GM23338 (cell line): ENCODE measurements at regions not wholly inside any gene's neighbourhood (a gene's known extent, or its start where the extent isn't known, plus 50 kb on each side); places are given as distances from the start of the nearest gene placed in this dataset.

Experiments used
- ATAC-seq: fragments of 200-7000 bp; cut with Tn5 transposase; 3 replicates; pipeline ENCODE4 v1.9.1; 2020
- DNase-seq: peaks from one replicate; pipeline ENCODE4 v3.0.0-alpha.2; 2015; ENCODE audit warnings: low spot score
- H2AFZ ChIP-seq: fragments of 200-600 bp; sonication (generic); 2 replicates; pipeline ENCODE4 v1.8.0; 2016; ENCODE audit warnings: antibody characterized with exemption, mild to moderate bottlenecking, moderate library complexity
- H3F3A ChIP-seq: fragments of 200-600 bp; sonication (generic); replicated peaks from 2 replicates; pipeline ENCODE4 v1.8.0; 2017; ENCODE audit warnings: antibody characterized with exemption, mixed run types, low read depth
- H3K27ac ChIP-seq: fragments of 200-600 bp; sonication (generic); 2 replicates; pipeline ENCODE4 v1.6.1; 2016; ENCODE audit warnings: low read depth
- H3K27me3 ChIP-seq: fragments of 200-600 bp; sonication (generic); 2 replicates; pipeline ENCODE4 v1.8.0; 2016; ENCODE audit warnings: mild to moderate bottlenecking, mixed run types, moderate library complexity; ENCODE audit not compliant: insufficient read depth
- H3K36me3 ChIP-seq: fragments of 200-600 bp; sonication (generic); 2 replicates; pipeline ENCODE4 v1.8.0; 2016; ENCODE audit warnings: mild to moderate bottlenecking; ENCODE audit not compliant: insufficient read depth
- H3K4me1 ChIP-seq: fragments of 200-600 bp; sonication (generic); 2 replicates; pipeline ENCODE4 v1.8.0; 2016; ENCODE audit warnings: mild to moderate bottlenecking, moderate library complexity; ENCODE audit not compliant: insufficient read depth
- H3K4me2 ChIP-seq: fragments of 200-600 bp; sonication (generic); 2 replicates; pipeline ENCODE4 v1.7.1; 2017; ENCODE audit warnings: mixed run types
- H3K4me3 ChIP-seq: fragments of 200-600 bp; sonication (generic); 2 replicates; pipeline ENCODE4 v1.6.1; 2016; ENCODE audit warnings: mixed run types
- H3K79me2 ChIP-seq: fragments of 200-600 bp; sonication (generic); replicated peaks from 2 replicates; pipeline ENCODE4 v1.8.0; 2017; ENCODE audit warnings: mild to moderate bottlenecking; ENCODE audit not compliant: insufficient read depth
- H3K9me2 ChIP-seq: fragments of 200-600 bp; sonication (generic); 2 replicates; pipeline ENCODE4 v1.8.0; 2017; ENCODE audit not compliant: insufficient read depth
- H4K20me1 ChIP-seq: fragments of 200-600 bp; sonication (generic); replicated peaks from 2 replicates; pipeline ENCODE4 v1.8.0; 2017; ENCODE audit warnings: mild to moderate bottlenecking; ENCODE audit not compliant: insufficient read depth
- H3K27ac Mint-ChIP-seq: 2 replicates; pipeline ENCODE4 v1.8.0; 2020; ENCODE audit warnings: inconsistent platforms, mild to moderate bottlenecking, moderate library complexity, mixed read lengths
- H3K27me3 Mint-ChIP-seq: 3 replicates; pipeline ENCODE4 v1.8.0; 2022; ENCODE audit warnings: low read depth, mild to moderate bottlenecking, moderate library complexity, mixed read lengths, inconsistent platforms; ENCODE audit not compliant: insufficient read depth, poor library complexity
- H3K36me3 Mint-ChIP-seq: 3 replicates; pipeline ENCODE4 v1.8.0; 2021; ENCODE audit warnings: low read depth, mild to moderate bottlenecking, inconsistent platforms, moderate library complexity, mixed read lengths
- H3K4me1 Mint-ChIP-seq: 3 replicates; pipeline ENCODE4 v1.8.0; 2020; ENCODE audit warnings: mild to moderate bottlenecking, inconsistent platforms, mixed read lengths
- H3K4me3 Mint-ChIP-seq: 3 replicates; pipeline ENCODE4 v1.8.0; 2021; ENCODE audit warnings: moderate library complexity, mild to moderate bottlenecking, inconsistent platforms, mixed read lengths
- H3K9me3 Mint-ChIP-seq: 3 replicates; pipeline ENCODE4 v1.8.0; 2020; ENCODE audit warnings: moderate library complexity, mild to moderate bottlenecking, inconsistent platforms, mixed read lengths
- CREB1 ChIP-seq: fragments of 250-450 bp; sonication (Bioruptor Pico); IDR thresholded peaks from 2 replicates; pipeline ENCODE4 v1.5.0; 2020; ENCODE audit warnings: low read depth, mild to moderate bottlenecking, moderate library complexity
- CTCF ChIP-seq, 2 experiments: fragments of 200-600 bp in 1 of 2; sonication (generic) in 1 of 2; conservative IDR thresholded peaks; 2 replicates each; pipeline versions ENCODE4 v1.5.1 to v1.6.1; 2016 to 2017; ENCODE audit warnings: antibody characterized with exemption in 2 of 2, low read depth in 2 of 2, mild to moderate bottlenecking in 2 of 2, moderate library complexity in 1 of 2
- ETS1 ChIP-seq: IDR thresholded peaks from 2 replicates; pipeline ENCODE4 v1.6.1; 2016; ENCODE audit warnings: antibody characterized with exemption
- EZH2 ChIP-seq: fragments of 200-600 bp; sonication (generic); IDR thresholded peaks from one replicate; pipeline ENCODE4 v1.8.0; 2017; ENCODE audit warnings: antibody characterized with exemption, mild to moderate bottlenecking, low read depth; ENCODE audit not compliant: unreplicated experiment
- EZH2phosphoT487 ChIP-seq: fragments of 200-600 bp; sonication (generic); IDR thresholded peaks from one replicate; pipeline ENCODE4 v1.8.1; 2018; ENCODE audit warnings: antibody characterized with exemption; ENCODE audit not compliant: unreplicated experiment
- JUNB ChIP-seq: IDR thresholded peaks from one replicate; pipeline ENCODE4 v1.6.1; 2016; ENCODE audit warnings: antibody characterized with exemption; ENCODE audit not compliant: unreplicated experiment
- NANOG ChIP-seq: IDR thresholded peaks from 2 replicates; pipeline ENCODE4 v1.6.1; 2016; ENCODE audit warnings: antibody characterized with exemption, borderline replicate concordance
- POLR2AphosphoS5 ChIP-seq: IDR thresholded peaks from 2 replicates; pipeline ENCODE4 v1.6.1; 2016; ENCODE audit warnings: antibody characterized with exemption, low read depth
- REST ChIP-seq: IDR thresholded peaks from one replicate; pipeline ENCODE4 v1.6.1; 2018; ENCODE audit warnings: antibody characterized with exemption; ENCODE audit not compliant: unreplicated experiment
- STAT1 ChIP-seq: IDR thresholded peaks from one replicate; pipeline ENCODE4 v1.6.1; 2016; ENCODE audit warnings: antibody characterized with exemption; ENCODE audit not compliant: unreplicated experiment
- ZNF114 ChIP-seq: fragments of 250-450 bp; sonication (Bioruptor Pico); IDR thresholded peaks from 2 replicates; pipeline ENCODE4 v1.5.0; 2020; ENCODE audit warnings: mild to moderate bottlenecking, moderate library complexity
- ZNF331 ChIP-seq: fragments of 250-450 bp; sonication (Bioruptor Pico); IDR thresholded peaks from 2 replicates; pipeline ENCODE4 v1.5.0; 2020; ENCODE audit warnings: low read depth, mild to moderate bottlenecking, moderate library complexity
- ZNF462 ChIP-seq: fragments of 250-450 bp; sonication (Bioruptor Pico); IDR thresholded peaks from 2 replicates; pipeline ENCODE4 v1.5.0; 2020; ENCODE audit warnings: mild to moderate bottlenecking, moderate library complexity

GRCh38 chr2:65866148-65866547 is 433.7 kb upstream of the SPRED2 start:
- Histone ChIP-seq H3K9me2 (no peaks in the 10 kb centered on the region), H3K4me2 (no peak overlapping the region), H4K20me1 (no peaks in the 10 kb centered on the region), H3K36me3 (no peaks in the 10 kb centered on the region), H2AFZ (no peak overlapping the region), H3F3A (no peaks in the 10 kb centered on the region), H3K27me3 (no peaks in the 10 kb centered on the region), H3K4me1 (peaks cover 8% of the 10 kb centered on the region), H3K79me2 (no peaks in the 10 kb centered on the region), H3K27ac (no peak overlapping the region), H3K4me3 (no peak overlapping the region)
- H3K36me3 Mint-ChIP-seq = no peaks in the 10 kb centered on the region
- no peak overlapping the region for H3K4me3 Mint-ChIP-seq
- TF ChIP-seq ZNF462 (CRISPR knock-in tag) = no peak
- no peak for TF ChIP-seq NANOG
- TF ChIP-seq POLR2AphosphoS5 = no peak
- TF ChIP-seq CTCF (conservative IDR thresholded peaks at IDR 0.05; ENCODE audit: low read depth in 2 of 2) = no peak
- TF ChIP-seq ETS1 = no peak
- no peak for TF ChIP-seq EZH2phosphoT487
- TF ChIP-seq REST = no peak
- no peak for TF ChIP-seq JUNB
- TF ChIP-seq CREB1 (CRISPR knock-in tag) = no peak
- no peak for TF ChIP-seq EZH2
- no peak for TF ChIP-seq ZNF331 (CRISPR knock-in tag)
- TF ChIP-seq ZNF114 (CRISPR knock-in tag) = no peak
- no peak for TF ChIP-seq STAT1
- no peaks in the 10 kb centered on the region for H3K27me3 Mint-ChIP-seq
- H3K4me1 Mint-ChIP-seq = peaks cover 12% of the 10 kb centered on the region
- H3K27ac Mint-ChIP-seq = no peak overlapping the region
- no peaks in the 10 kb centered on the region for H3K9me3 Mint-ChIP-seq
- DNase-seq (no peak), ATAC-seq (no peak)
